ENCODE measurements at regions not wholly inside any gene's neighbourhood (a gene's known extent, or its start where the extent isn't known, plus 50 kb on each side); places are given as distances from the start of the nearest gene placed in this dataset.

DNA sequence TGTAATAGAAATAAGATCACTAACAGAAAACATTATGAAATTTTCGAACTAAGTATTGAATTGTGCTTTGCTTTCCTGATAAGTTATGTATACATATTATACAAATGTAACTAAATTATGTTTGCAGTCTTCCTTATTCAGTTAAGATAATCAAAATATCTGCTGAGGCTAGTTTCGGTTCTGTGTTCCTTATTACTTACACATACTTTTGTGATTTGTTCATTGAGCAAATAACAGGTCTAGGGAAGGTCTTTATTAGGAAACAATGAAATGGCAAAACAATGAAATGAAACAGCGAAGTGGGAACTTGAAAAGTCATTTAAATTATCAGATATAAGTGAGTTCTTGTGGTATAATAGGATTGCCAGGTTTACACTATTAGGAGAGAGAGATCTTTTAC, 352.4 kb downstream of the GRIA2 start:
- CTCF ChIA-PET: no interaction called here
- intact Hi-C loops (cut with micrococcal nuclease): no loop called here
- BruUV-seq (replicated peaks): no TSS peak
- DNase-seq (ENCODE audit: unreplicated experiment): no peak
- POLR2A ChIA-PET: interaction anchor here (0.7 kb wide), 1 partner anchor 20 kb away, joined by 3 read pairs; no protein-coding TSS in a partner anchor
- no peak for TF ChIP-seq CTCF (IDR thresholded peaks at IDR 0.05; ENCODE audit: unreplicated experiment)
- no peaks in the 10 kb centered on the region for H3K36me3 Mint-ChIP-seq (ENCODE audit: insufficient read depth, unreplicated experiment)
- H3K9me3 Mint-ChIP-seq (ENCODE audit: unreplicated experiment): no peaks in the 10 kb centered on the region
- no peak overlapping the region for H3K27ac Mint-ChIP-seq (ENCODE audit: low read depth, unreplicated experiment)
- no peaks in the 10 kb centered on the region for H3K27me3 Mint-ChIP-seq (ENCODE audit: insufficient read depth, unreplicated experiment)
- no peak overlapping the region for H3K4me3 Mint-ChIP-seq (ENCODE audit: unreplicated experiment)
- peaks cover 6% of the 10 kb centered on the region for H3K4me1 Mint-ChIP-seq (ENCODE audit: insufficient read depth, unreplicated experiment)

DNA sequence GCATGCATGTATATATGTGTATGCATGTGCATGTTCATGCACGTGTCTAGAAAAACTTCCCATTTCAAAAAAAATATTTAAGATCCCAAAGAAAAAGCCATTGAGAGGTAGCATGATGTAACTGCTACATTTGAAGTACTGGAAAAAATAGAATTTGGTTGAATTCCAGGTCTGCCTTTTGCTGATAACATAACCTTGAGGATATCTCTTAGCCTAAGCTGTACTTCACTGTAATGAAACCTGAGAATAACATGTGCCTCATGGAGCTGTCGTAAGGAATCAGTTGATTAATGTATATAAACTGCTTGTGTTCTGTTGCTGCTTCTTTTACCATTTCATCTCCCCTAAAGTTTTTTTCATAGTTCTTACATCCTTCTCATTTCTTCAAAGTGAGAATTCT, 351.8 kb downstream of the GRIA2 start:
- H3K27ac Mint-ChIP-seq (ENCODE audit: low read depth, unreplicated experiment): no peak overlapping the region
- ChIA-PET POLR2A (no interaction called here), CTCF (no interaction called here)
- H3K9me3 Mint-ChIP-seq (ENCODE audit: unreplicated experiment): no peaks in the 10 kb centered on the region
- peaks cover 6% of the 10 kb centered on the region for H3K4me1 Mint-ChIP-seq (ENCODE audit: insufficient read depth, unreplicated experiment)
- no peaks in the 10 kb centered on the region for H3K36me3 Mint-ChIP-seq (ENCODE audit: insufficient read depth, unreplicated experiment)
- intact Hi-C loops (cut with micrococcal nuclease): no loop called here
- no peak overlapping the region for H3K4me3 Mint-ChIP-seq (ENCODE audit: unreplicated experiment)
- no peak for DNase-seq (ENCODE audit: unreplicated experiment)
- no TSS peak for BruUV-seq (replicated peaks)
- no peaks in the 10 kb centered on the region for H3K27me3 Mint-ChIP-seq (ENCODE audit: insufficient read depth, unreplicated experiment)
- TF ChIP-seq CTCF (IDR thresholded peaks at IDR 0.05; ENCODE audit: unreplicated experiment): no peak

GRCh38 chr4:157564771-157565170, 344.2 kb downstream of the GRIA2 start:
- Mint-ChIP-seq H3K9me3 (ENCODE audit: unreplicated experiment) (no peaks in the 10 kb centered on the region), H3K27me3 (ENCODE audit: insufficient read depth, unreplicated experiment) (no peaks in the 10 kb centered on the region), H3K36me3 (ENCODE audit: insufficient read depth, unreplicated experiment) (no peaks in the 10 kb centered on the region), H3K4me3 (ENCODE audit: unreplicated experiment) (no peak overlapping the region), H3K27ac (ENCODE audit: low read depth, unreplicated experiment) (peak overlapping the region; percentile 14), H3K4me1 (ENCODE audit: insufficient read depth, unreplicated experiment) (peaks cover 12% of the 10 kb centered on the region)
- POLR2A ChIA-PET: interaction anchor here (0.8 kb wide), 1 partner anchor 102 kb away, joined by 3 read pairs; no protein-coding TSS in a partner anchor
- intact Hi-C loops (cut with micrococcal nuclease): no loop called here
- no peak for TF ChIP-seq CTCF (IDR thresholded peaks at IDR 0.05; ENCODE audit: unreplicated experiment)
- no TSS peak for BruUV-seq (replicated peaks)
- DNase-seq (ENCODE audit: unreplicated experiment): peak; percentile 55
- CTCF ChIA-PET: no interaction called here

DNA sequence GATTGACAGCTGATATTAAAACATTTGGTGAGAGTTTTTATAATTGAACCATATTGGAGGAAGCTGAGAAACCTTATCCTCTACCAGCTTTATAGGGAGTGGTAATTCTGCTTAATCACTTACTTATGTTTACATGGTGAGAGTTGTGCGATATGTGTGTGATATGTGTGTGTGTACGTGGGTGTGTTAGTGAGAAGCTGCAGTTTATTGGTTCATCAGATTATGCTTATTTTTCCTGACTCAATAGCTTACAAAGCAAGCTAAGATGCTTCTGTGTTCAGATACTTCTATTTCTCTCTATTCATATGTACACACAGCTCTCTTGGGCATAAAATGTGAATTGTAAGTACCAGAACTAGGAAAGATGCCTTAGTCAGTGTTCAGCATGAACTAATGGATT, 343.7 kb downstream of the GRIA2 start:
- no peak for DNase-seq (ENCODE audit: unreplicated experiment)
- Mint-ChIP-seq H3K4me1 (ENCODE audit: insufficient read depth, unreplicated experiment) (peaks cover 12% of the 10 kb centered on the region), H3K9me3 (ENCODE audit: unreplicated experiment) (no peaks in the 10 kb centered on the region), H3K27ac (ENCODE audit: low read depth, unreplicated experiment) (peak overlapping the region; percentile 14), H3K36me3 (ENCODE audit: insufficient read depth, unreplicated experiment) (no peaks in the 10 kb centered on the region), H3K27me3 (ENCODE audit: insufficient read depth, unreplicated experiment) (no peaks in the 10 kb centered on the region), H3K4me3 (ENCODE audit: unreplicated experiment) (no peak overlapping the region)
- TF ChIP-seq CTCF (IDR thresholded peaks at IDR 0.05; ENCODE audit: unreplicated experiment): no peak
- ChIA-PET POLR2A (no interaction called here), CTCF (interaction anchor here (0.9 kb wide), 1 partner anchor 208 kb away, joined by 3 read pairs; no protein-coding TSS in a partner anchor)
- intact Hi-C loops (cut with micrococcal nuclease): no loop called here
- BruUV-seq (replicated peaks): no TSS peak

Measured in MCF 10A (cell line).